ENCODE measurements at regions not wholly inside any gene's neighbourhood (a gene's known extent, or its start where the extent isn't known, plus 50 kb on each side); places are given as distances from the start of the nearest gene placed in this dataset.
A peak's percentile ranks its signal among the peaks of the same experiment; 100 is the strongest.

DNA sequence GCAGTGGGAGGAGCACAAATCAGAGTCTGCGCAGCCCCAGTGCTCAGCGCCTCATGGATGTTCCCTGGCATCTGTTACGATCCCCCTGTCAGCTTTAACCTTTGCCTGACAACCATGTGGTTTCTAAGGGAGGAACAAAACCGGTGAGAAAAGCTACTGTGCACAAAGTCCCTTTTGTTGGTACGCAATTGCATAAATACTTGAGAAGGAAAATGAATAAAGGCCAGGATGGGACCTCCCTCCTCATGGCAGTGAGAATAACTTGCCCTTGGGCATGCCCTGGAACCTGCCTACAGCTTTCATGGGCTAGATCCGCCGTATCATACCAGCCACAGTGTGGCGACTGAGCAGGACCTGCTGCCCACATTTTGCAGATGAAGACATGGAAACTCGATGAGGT lies 81.0 kb downstream of the RIN2 start:
- Histone ChIP-seq H3K27ac (ENCODE audit: low read depth in 1 of 2, low read length in 2 of 2) (no peak overlapping the region), H3K36me3 (replicated peaks in 1 of 2; ENCODE audit: control insufficient read depth in 1 of 2, insufficient read depth in 2 of 2, low read length in 2 of 2) (no peaks in the 10 kb centered on the region), H3K4me1 (ENCODE audit: control insufficient read depth in 1 of 2, insufficient read depth in 2 of 2, low read length in 2 of 2) (peaks cover 5 to 13% of the 10 kb centered on the region in 2 donors), H3K9me3 (replicated peaks in 1 of 2; ENCODE audit: control insufficient read depth in 1 of 2, insufficient read depth in 1 of 2, low read length in 2 of 2) (no peaks in the 10 kb centered on the region), H2AFZ (ENCODE audit: insufficient read depth, low read depth, low read length, poor library complexity, severe bottlenecking) (no peak overlapping the region), H3K27me3 (ENCODE audit: control insufficient read depth in 2 of 2, insufficient read depth in 2 of 2, low read length in 2 of 2) (no peaks in the 10 kb centered on the region), H4K20me1 (ENCODE audit: insufficient read depth, low read length) (no peaks in the 10 kb centered on the region), H3K4me3 (replicated peaks in 1 of 3; ENCODE audit: low read depth in 2 of 3, low read length in 3 of 3) (no peak overlapping the region), H3K4me2 (replicated peaks; ENCODE audit: extremely low read depth, low read length, poor library complexity, severe bottlenecking) (no peak overlapping the region), H3K9ac (ENCODE audit: insufficient read depth, low read length, poor library complexity, severe bottlenecking) (no peak overlapping the region), H3K79me2 (ENCODE audit: insufficient read depth, low read length) (no peaks in the 10 kb centered on the region)
- intact Hi-C loops (cut with micrococcal nuclease): no loop called here
- WGBS (ENCODE audit: insufficient coverage): 97% methylated on average over 7 of the region's 9 CpGs
- Mint-ChIP-seq H3K9me3 (peaks cover 0 to 9% (median 0%) of the 10 kb centered on the region in 7 donors), H3K36me3 (peaks cover 21 to 41% of the 10 kb centered on the region in 2 donors), H3K4me3 (no peak overlapping the region), H3K4me1 (peaks cover 20% of the 10 kb centered on the region), H3K27ac (no peak overlapping the region), H3K27me3 (ENCODE audit: low read depth in 3 of 3) (no peaks in the 10 kb centered on the region)
- no peak for TF ChIP-seq CTCF (IDR thresholded peaks at IDR 0.05)
- no peak for DNase-seq

DNA sequence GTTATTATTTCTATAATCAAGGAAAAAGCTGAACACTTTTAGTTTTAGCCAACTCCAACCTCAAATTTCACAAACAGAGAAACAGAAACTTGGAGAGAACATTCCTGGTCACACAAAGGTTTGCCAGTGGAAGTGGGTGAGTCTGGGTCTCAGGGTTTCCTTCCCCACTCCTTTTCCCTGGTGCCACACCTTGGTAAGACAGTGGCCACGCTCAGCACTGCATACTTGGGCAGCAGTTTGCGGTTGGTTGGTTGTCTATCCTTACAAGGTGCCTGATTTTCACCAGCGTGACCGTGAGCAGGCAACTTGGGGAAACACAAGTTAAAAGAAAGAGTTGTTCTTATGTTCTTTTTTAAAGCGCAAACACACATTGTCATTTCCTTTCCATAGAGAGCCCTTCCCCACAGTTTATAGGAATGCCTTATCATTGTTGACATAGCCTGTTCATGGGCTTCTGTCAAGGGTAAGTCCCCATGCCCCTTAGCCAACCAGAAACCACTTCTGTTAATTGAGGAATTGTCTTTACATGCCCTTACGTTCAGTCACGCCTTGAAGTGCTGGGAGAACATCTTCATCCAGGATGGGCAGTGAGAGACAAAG lies 82.2 kb downstream of the RIN2 start:
- peaks cover 19 to 37% of the 10 kb centered on the region in 2 donors for H3K36me3 Mint-ChIP-seq
- intact Hi-C loops (cut with micrococcal nuclease): no loop called here
- no peak overlapping the region for H3K9ac ChIP-seq (ENCODE audit: insufficient read depth, low read length, poor library complexity, severe bottlenecking)
- no peaks in the 10 kb centered on the region for H3K27me3 ChIP-seq (ENCODE audit: control insufficient read depth in 2 of 2, insufficient read depth in 2 of 2, low read length in 2 of 2)
- no peak overlapping the region for H2AFZ ChIP-seq (ENCODE audit: insufficient read depth, low read depth, low read length, poor library complexity, severe bottlenecking)
- peaks cover 5 to 13% of the 10 kb centered on the region in 2 donors for H3K4me1 ChIP-seq (ENCODE audit: control insufficient read depth in 1 of 2, insufficient read depth in 2 of 2, low read length in 2 of 2)
- no peaks in the 10 kb centered on the region for H3K79me2 ChIP-seq (ENCODE audit: insufficient read depth, low read length)
- peak overlapping the region in 1 of 2 donors; percentile 26 for H3K4me3 Mint-ChIP-seq
- H3K4me1 Mint-ChIP-seq: peaks cover 24% of the 10 kb centered on the region
- 0% methylated on average over 2 of the region's 7 CpGs for WGBS (ENCODE audit: insufficient coverage)
- TF ChIP-seq CTCF (IDR thresholded peaks at IDR 0.05): no peak
- H3K4me2 ChIP-seq (replicated peaks; ENCODE audit: extremely low read depth, low read length, poor library complexity, severe bottlenecking): peak overlapping the region; percentile 21
- peak in 2 of 3 donors; percentile 4 to 50 for DNase-seq
- H3K9me3 Mint-ChIP-seq: peaks cover 0 to 16% (median 5%) of the 10 kb centered on the region in 7 donors
- H3K36me3 ChIP-seq (replicated peaks in 1 of 2; ENCODE audit: control insufficient read depth in 1 of 2, insufficient read depth in 2 of 2, low read length in 2 of 2): no peaks in the 10 kb centered on the region
- no peaks in the 10 kb centered on the region for H3K9me3 ChIP-seq (replicated peaks in 1 of 2; ENCODE audit: control insufficient read depth in 1 of 2, insufficient read depth in 1 of 2, low read length in 2 of 2)
- H3K27ac Mint-ChIP-seq: peak overlapping the region in 2 of 7 donors; percentile 53 to 63
- no peak overlapping the region for H3K4me3 ChIP-seq (replicated peaks in 1 of 3; ENCODE audit: low read depth in 2 of 3, low read length in 3 of 3)
- no peaks in the 10 kb centered on the region for H3K27me3 Mint-ChIP-seq (ENCODE audit: low read depth in 3 of 3)
- H3K27ac ChIP-seq (ENCODE audit: low read depth in 1 of 2, low read length in 2 of 2): no peak overlapping the region
- no peaks in the 10 kb centered on the region for H4K20me1 ChIP-seq (ENCODE audit: insufficient read depth, low read length)
